ENCODE measurements at regions not wholly inside any gene's neighbourhood (a gene's known extent, or its start where the extent isn't known, plus 50 kb on each side); places are given as distances from the start of the nearest gene placed in this dataset.

DNA sequence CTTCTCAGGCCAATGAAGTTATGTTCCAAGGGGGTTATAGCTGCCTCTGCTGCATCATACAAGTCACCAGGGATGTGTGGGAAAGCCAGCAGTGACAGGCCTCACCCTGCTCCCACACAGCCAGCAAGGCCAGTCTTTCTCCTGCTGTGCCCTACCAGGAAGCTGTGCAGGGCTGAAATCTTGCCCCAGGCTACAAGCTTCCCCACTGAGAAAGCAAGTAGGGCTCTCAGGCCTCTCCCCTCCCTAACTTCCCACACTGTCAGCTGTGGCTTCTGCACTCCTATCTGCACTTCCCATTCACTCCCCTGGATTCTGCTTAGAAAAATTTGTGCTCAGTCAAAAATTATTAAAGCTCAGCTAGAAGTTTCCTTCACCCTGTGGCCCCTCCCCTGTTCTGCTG lies 611.2 kb upstream of the ZNF608 start:
- Mint-ChIP-seq H3K4me3 (no peak overlapping the region), H3K27me3 (ENCODE audit: low read depth in 2 of 2) (no peaks in the 10 kb centered on the region), H3K27ac (no peak overlapping the region), H3K4me1 (no peaks in the 10 kb centered on the region), H3K36me3 (peaks cover 14% of the 10 kb centered on the region), H3K9me3 (peaks cover 4 to 7% of the 10 kb centered on the region in 2 donors)
- Histone ChIP-seq H3K9me3 (ENCODE audit: control insufficient read depth, insufficient read depth, low read length) (no peaks in the 10 kb centered on the region), H3K27ac (ENCODE audit: low read length) (no peak overlapping the region), H3K4me3 (ENCODE audit: low read length) (no peak overlapping the region), H3K36me3 (ENCODE audit: control insufficient read depth, insufficient read depth, low read length) (no peaks in the 10 kb centered on the region), H3K4me1 (ENCODE audit: control insufficient read depth, insufficient read depth, low read length) (no peaks in the 10 kb centered on the region), H3K27me3 (ENCODE audit: control insufficient read depth, insufficient read depth, low read length) (no peaks in the 10 kb centered on the region)
- TF ChIP-seq, protein P1, sequence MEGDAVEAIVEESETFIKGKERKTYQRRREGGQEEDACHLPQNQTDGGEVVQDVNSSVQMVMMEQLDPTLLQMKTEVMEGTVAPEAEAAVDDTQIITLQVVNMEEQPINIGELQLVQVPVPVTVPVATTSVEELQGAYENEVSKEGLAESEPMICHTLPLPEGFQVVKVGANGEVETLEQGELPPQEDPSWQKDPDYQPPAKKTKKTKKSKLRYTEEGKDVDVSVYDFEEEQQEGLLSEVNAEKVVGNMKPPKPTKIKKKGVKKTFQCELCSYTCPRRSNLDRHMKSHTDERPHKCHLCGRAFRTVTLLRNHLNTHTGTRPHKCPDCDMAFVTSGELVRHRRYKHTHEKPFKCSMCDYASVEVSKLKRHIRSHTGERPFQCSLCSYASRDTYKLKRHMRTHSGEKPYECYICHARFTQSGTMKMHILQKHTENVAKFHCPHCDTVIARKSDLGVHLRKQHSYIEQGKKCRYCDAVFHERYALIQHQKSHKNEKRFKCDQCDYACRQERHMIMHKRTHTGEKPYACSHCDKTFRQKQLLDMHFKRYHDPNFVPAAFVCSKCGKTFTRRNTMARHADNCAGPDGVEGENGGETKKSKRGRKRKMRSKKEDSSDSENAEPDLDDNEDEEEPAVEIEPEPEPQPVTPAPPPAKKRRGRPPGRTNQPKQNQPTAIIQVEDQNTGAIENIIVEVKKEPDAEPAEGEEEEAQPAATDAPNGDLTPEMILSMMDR (IDR thresholded peaks at IDR 0.05) = no peak
- no peak for ATAC-seq
- intact Hi-C loops (cut with micrococcal nuclease) = no loop called here
- DNase-seq = no peak

DNA sequence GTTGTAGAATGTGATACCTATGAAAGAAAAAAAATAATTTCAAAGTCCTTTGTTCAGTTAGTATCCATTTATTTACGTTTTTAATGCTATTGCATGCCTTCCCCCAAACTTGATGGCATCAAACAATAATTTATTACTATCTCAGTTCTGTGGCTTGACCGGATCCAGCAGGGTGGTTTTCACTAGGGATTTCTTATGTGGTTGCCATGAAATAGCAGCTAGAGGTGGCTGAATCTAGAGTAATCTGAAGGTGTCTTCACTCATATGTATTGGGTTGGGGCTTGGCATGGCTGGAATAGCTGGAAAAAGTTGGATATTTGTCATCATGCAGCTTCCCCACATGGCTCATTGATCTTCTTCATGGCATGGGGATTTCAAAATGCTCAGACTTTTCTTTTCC lies 619.3 kb upstream of the ZNF608 start:
- Histone ChIP-seq H3K9me3 (ENCODE audit: control insufficient read depth, insufficient read depth, low read length) (no peaks in the 10 kb centered on the region), H3K27ac (ENCODE audit: low read length) (no peak overlapping the region), H3K4me3 (ENCODE audit: low read length) (no peak overlapping the region), H3K36me3 (ENCODE audit: control insufficient read depth, insufficient read depth, low read length) (no peaks in the 10 kb centered on the region), H3K27me3 (ENCODE audit: control insufficient read depth, insufficient read depth, low read length) (no peaks in the 10 kb centered on the region), H3K4me1 (ENCODE audit: control insufficient read depth, insufficient read depth, low read length) (no peaks in the 10 kb centered on the region)
- Mint-ChIP-seq H3K9me3 (peaks cover 0 to 4% of the 10 kb centered on the region in 2 donors), H3K27ac (no peak overlapping the region), H3K4me3 (no peak overlapping the region), H3K4me1 (no peaks in the 10 kb centered on the region), H3K27me3 (ENCODE audit: low read depth in 2 of 2) (no peaks in the 10 kb centered on the region), H3K36me3 (no peaks in the 10 kb centered on the region)
- TF ChIP-seq, protein P1 (IDR thresholded peaks at IDR 0.05) = no peak
- 91% methylated on average over 1 of the region's 2 CpGs for WGBS (ENCODE audit: insufficient coverage)
- intact Hi-C loops (cut with micrococcal nuclease) = no loop called here
- DNase-seq (no peak), ATAC-seq (no peak)

DNA sequence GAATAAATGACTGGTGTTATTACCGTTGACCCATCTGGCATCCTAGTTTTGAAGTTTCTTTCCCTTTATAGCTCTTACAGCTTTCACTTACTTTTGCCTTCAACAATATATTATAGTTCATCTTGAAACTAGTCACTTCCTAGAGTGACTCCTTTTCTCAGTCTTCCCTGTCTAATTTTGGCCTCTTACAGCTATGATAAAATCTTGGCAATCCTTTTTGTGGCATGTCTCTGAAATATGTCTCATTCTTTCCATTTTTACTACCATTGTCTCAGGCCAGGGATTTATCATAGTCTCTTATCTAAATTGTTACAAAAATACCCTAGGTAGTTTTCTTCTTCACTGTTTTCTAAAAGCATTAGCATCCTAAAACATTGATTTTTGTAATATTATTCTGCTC lies 621.3 kb upstream of the ZNF608 start:
- WGBS (ENCODE audit: insufficient coverage) = 100% methylated on average over 1 of the region's 1 CpG

More for the DNA sequence above, 621.3 kb upstream of the ZNF608 start:
- no peaks in the 10 kb centered on the region for H3K9me3 ChIP-seq (ENCODE audit: control insufficient read depth, insufficient read depth, low read length)
- no peak overlapping the region for H3K4me3 ChIP-seq (ENCODE audit: low read length)
- intact Hi-C loops (cut with micrococcal nuclease) = no loop called here
- H3K4me1 ChIP-seq (ENCODE audit: control insufficient read depth, insufficient read depth, low read length) = no peaks in the 10 kb centered on the region
- no peaks in the 10 kb centered on the region for H3K36me3 ChIP-seq (ENCODE audit: control insufficient read depth, insufficient read depth, low read length)
- TF ChIP-seq, protein P1 (IDR thresholded peaks at IDR 0.05) = no peak
- H3K27ac ChIP-seq (ENCODE audit: low read length) = no peak overlapping the region
- Mint-ChIP-seq H3K27me3 (ENCODE audit: low read depth in 2 of 2) (no peaks in the 10 kb centered on the region), H3K4me3 (no peak overlapping the region), H3K4me1 (no peaks in the 10 kb centered on the region), H3K27ac (no peak overlapping the region), H3K9me3 (peaks cover 0 to 4% of the 10 kb centered on the region in 2 donors), H3K36me3 (no peaks in the 10 kb centered on the region)
- H3K27me3 ChIP-seq (ENCODE audit: control insufficient read depth, insufficient read depth, low read length) = no peaks in the 10 kb centered on the region
- ATAC-seq (no peak), DNase-seq (no peak)

All from natural killer cell (primary cell).